OCI-LY7 (cell line): ENCODE measurements at regions not wholly inside any gene's neighbourhood (a gene's known extent, or its start where the extent isn't known, plus 50 kb on each side); places are given as distances from the start of the nearest gene placed in this dataset.

Experiments
- EZH2phosphoT487 ChIP-seq: fragments of 200-600 bp; sonication (generic); IDR thresholded peaks from 2 replicates; pipeline ENCODE4 v1.6.1; 2018; ENCODE audit warnings: low read depth, borderline replicate concordance, mild to moderate bottlenecking, mixed run types, antibody characterized with exemption, low read length, moderate library complexity, mixed read lengths
- TF ChIP-seq, protein P1 (sequence below): fragments of 200-600 bp; sonication (generic); conservative IDR thresholded peaks from 2 replicates; pipeline ENCODE4 v1.5.1; 2014; ENCODE audit warnings: mild to moderate bottlenecking, antibody characterized with exemption, low read length, moderate library complexity, mixed read lengths

DNA sequence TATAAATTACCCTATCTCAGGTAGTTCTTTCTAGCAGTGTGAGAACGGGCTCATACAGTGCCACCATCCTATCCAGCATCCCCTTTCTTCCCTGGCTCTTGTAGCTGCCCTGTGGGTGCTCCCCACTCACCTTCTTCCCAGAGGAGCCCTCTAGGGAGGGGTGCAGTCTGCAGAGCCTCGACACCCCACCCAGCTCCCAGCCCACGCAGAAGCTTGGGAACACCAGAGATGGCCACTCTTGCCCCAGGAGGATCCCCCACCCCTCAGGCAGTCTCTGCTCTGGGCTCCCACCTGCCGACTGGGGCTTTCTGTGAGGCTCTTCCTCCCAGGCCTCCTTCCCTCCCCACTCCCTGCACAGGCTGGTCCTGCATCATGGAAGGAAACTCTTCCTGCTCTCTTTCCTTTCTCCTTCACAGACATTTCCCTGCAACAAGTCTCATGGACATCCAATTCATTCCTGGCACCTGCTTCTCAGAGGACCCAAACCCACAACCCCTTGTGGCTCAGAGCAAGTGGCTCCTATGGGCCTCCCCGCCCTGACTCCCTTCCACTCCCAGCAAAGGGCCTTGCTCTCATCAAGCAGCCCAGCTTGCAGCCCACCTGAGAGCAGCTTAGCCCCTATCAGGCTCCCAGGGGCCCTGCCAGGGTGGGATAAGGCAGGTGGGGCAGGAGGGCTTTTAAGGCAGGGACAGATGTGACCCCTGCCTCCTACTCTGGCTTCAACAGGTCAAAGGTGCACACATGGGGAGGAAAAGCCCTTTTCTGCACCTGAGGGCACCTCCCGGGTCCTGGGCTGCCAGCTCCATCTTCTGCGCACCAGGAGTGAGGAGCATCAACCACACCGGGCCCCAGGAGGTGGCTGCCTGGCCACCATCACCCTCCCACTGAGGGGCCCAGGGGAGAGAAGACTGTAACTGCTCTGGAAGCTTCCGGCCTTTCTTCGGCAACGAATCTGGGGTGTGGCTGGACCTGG lies 263.8 kb upstream of the TNRC6C start:
- TF ChIP-seq, protein P1, sequence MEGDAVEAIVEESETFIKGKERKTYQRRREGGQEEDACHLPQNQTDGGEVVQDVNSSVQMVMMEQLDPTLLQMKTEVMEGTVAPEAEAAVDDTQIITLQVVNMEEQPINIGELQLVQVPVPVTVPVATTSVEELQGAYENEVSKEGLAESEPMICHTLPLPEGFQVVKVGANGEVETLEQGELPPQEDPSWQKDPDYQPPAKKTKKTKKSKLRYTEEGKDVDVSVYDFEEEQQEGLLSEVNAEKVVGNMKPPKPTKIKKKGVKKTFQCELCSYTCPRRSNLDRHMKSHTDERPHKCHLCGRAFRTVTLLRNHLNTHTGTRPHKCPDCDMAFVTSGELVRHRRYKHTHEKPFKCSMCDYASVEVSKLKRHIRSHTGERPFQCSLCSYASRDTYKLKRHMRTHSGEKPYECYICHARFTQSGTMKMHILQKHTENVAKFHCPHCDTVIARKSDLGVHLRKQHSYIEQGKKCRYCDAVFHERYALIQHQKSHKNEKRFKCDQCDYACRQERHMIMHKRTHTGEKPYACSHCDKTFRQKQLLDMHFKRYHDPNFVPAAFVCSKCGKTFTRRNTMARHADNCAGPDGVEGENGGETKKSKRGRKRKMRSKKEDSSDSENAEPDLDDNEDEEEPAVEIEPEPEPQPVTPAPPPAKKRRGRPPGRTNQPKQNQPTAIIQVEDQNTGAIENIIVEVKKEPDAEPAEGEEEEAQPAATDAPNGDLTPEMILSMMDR: no peak
- TF ChIP-seq EZH2phosphoT487: no peak
